Vagina (tissue), 2 donors: ENCODE measurements at regions not wholly inside any gene's neighbourhood (a gene's known extent, or its start where the extent isn't known, plus 50 kb on each side); places are given as distances from the start of the nearest gene placed in this dataset.

Experiments used
- CTCF ChIP-seq, 3 experiments: fragments of 450-650 bp in 2 of 3; fragments of 200-600 bp in 1 of 3; sonication (generic) in 1 of 3; IDR thresholded peaks; one replicate each; pipeline ENCODE4 v1.5.1; 2017 to 2019; ENCODE audit warnings: antibody characterized with exemption in 3 of 3, mild to moderate bottlenecking in 2 of 3, moderate library complexity in 2 of 3
- POLR2A ChIP-seq, 2 donors: fragments of 450-650 bp; IDR thresholded peaks; one replicate each; pipeline ENCODE4 v1.6.1; 2017; ENCODE audit warnings: antibody characterized with exemption in 2 of 2, mild to moderate bottlenecking in 2 of 2, moderate library complexity in 2 of 2
- POLR2AphosphoS5 ChIP-seq, 2 donors: sonication (generic); formaldehyde crosslinking; IDR thresholded peaks; one replicate each; pipeline ENCODE4 v1.9.0; 2017; ENCODE audit warnings: antibody characterized with exemption in 2 of 2, mild to moderate bottlenecking in 2 of 2, low read depth in 1 of 2; ENCODE audit not compliant: insufficient read depth in 1 of 2

- no peak for TF ChIP-seq CTCF (IDR thresholded peaks at IDR 0.05)
- TF ChIP-seq POLR2A (IDR thresholded peaks at IDR 0.05): no peak
- TF ChIP-seq POLR2AphosphoS5 (IDR thresholded peaks at IDR 0.05; ENCODE audit: insufficient read depth in 1 of 2, low read depth in 1 of 2): no peak
Measured at GRCh38 chr12:93184672-93185368, 192.9 kb upstream of the NUDT4 start.
